K562 (cell line): ENCODE measurements at regions not wholly inside any gene's neighbourhood (a gene's known extent, or its start where the extent isn't known, plus 50 kb on each side); places are given as distances from the start of the nearest gene placed in this dataset.
A peak's percentile ranks its signal among the peaks of the same experiment; 100 is the strongest.

Source experiments
- AFF1 ChIP-seq, 2 experiments: fragments of 450-650 bp; IDR thresholded peaks; 2 replicates each; pipeline ENCODE4 v1.6.1; 2018; ENCODE audit warnings: mild to moderate bottlenecking in 2 of 2, low read depth in 1 of 2; ENCODE audit not compliant: partially characterized antibody in 2 of 2
- CBX2 ChIP-seq: fragments of 200-600 bp; sonication (generic); IDR thresholded peaks from one replicate; pipeline ENCODE4 v1.6.1; 2012; ENCODE audit warnings: mild to moderate bottlenecking, low read length, inconsistent platforms; ENCODE audit not compliant: insufficient read depth, poor library complexity, severe bottlenecking
- CBX3 ChIP-seq, 2 experiments: IDR thresholded peaks; 1 replicate in 1 of 2; 2 replicates in 1 of 2; pipeline ENCODE4 v1.6.1; 2012; ENCODE audit warnings: inconsistent platforms in 2 of 2, low read length in 2 of 2, borderline replicate concordance in 1 of 2, control low read depth in 1 of 2
- CC2D1A ChIP-seq: fragments of 450-650 bp; IDR thresholded peaks from 2 replicates; pipeline ENCODE4 v1.6.1; 2017; ENCODE audit warnings: mild to moderate bottlenecking
- CXXC5 ChIP-seq: fragments of 250-450 bp; sonication (Bioruptor Pico); IDR thresholded peaks from 2 replicates; pipeline ENCODE4 v1.8.0; 2022; ENCODE audit warnings: inconsistent platforms, mild to moderate bottlenecking, moderate library complexity
- GABPB1 ChIP-seq: sonication (generic); formaldehyde crosslinking; IDR thresholded peaks from 2 replicates; pipeline ENCODE4 v1.8.0; 2022; ENCODE audit warnings: mild to moderate bottlenecking, missing genetic modification reagents
- ILK ChIP-seq: fragments of 450-650 bp; IDR thresholded peaks from 2 replicates; pipeline ENCODE4 v1.6.1; 2016; ENCODE audit warnings: missing genetic modification characterization, low read depth, mild to moderate bottlenecking, missing compliant biosample characterization, moderate library complexity, borderline replicate concordance
- RAD51 ChIP-seq: fragments of 450-650 bp; IDR thresholded peaks from 2 replicates; pipeline ENCODE4 v1.7.1; 2016; ENCODE audit warnings: low read depth, mild to moderate bottlenecking, borderline replicate concordance
- RBFOX2 ChIP-seq: fragments of 200-400 bp; formaldehyde crosslinking; IDR thresholded peaks from 2 replicates; pipeline ENCODE4 v1.6.1; 2017; ENCODE audit warnings: low read depth, mild to moderate bottlenecking, low read length, moderate library complexity
- SOX6 ChIP-seq: fragments of 450-650 bp; IDR thresholded peaks from 2 replicates; pipeline ENCODE4 v1.6.1; 2014; ENCODE audit warnings: mild to moderate bottlenecking
- ZC3H4 ChIP-seq: sonication (generic); formaldehyde crosslinking; IDR thresholded peaks from 2 replicates; pipeline ENCODE4 v1.9.0; 2021; ENCODE audit warnings: missing genetic modification reagents, borderline replicate concordance
- ZNF766 ChIP-seq: fragments of 200-800 bp; sonication (Bioruptor generic); conservative IDR thresholded peaks from 2 replicates; pipeline ENCODE4 v1.6.1; 2016; ENCODE audit warnings: missing genetic modification characterization, missing compliant biosample characterization
- ZNF77 ChIP-seq: fragments of 250-450 bp; sonication (Bioruptor Pico); IDR thresholded peaks from 2 replicates; pipeline ENCODE4 v1.5.0; 2020
- TF ChIP-seq, protein P1 (sequence below): fragments of 450-650 bp; formaldehyde crosslinking; IDR thresholded peaks from 2 replicates; pipeline ENCODE4 v1.4.0; 2020; ENCODE audit warnings: mild to moderate bottlenecking, mixed read lengths
- TF ChIP-seq, protein P2 (sequence below): sonication (generic); formaldehyde crosslinking; IDR thresholded peaks from 2 replicates; pipeline ENCODE4 v1.8.1; 2023; ENCODE audit warnings: mild to moderate bottlenecking, missing genetic modification reagents
- TF ChIP-seq, protein P3 (sequence below): sonication (generic); formaldehyde crosslinking; IDR thresholded peaks from 2 replicates; pipeline ENCODE4 v1.8.0; 2022; ENCODE audit warnings: mild to moderate bottlenecking, low read depth, missing genetic modification reagents
- TF ChIP-seq, protein P4 (sequence below): fragments of 450-650 bp; IDR thresholded peaks from 2 replicates; pipeline ENCODE4 v1.6.1; 2014; ENCODE audit warnings: low read depth, mild to moderate bottlenecking, moderate library complexity, borderline replicate concordance

DNA sequence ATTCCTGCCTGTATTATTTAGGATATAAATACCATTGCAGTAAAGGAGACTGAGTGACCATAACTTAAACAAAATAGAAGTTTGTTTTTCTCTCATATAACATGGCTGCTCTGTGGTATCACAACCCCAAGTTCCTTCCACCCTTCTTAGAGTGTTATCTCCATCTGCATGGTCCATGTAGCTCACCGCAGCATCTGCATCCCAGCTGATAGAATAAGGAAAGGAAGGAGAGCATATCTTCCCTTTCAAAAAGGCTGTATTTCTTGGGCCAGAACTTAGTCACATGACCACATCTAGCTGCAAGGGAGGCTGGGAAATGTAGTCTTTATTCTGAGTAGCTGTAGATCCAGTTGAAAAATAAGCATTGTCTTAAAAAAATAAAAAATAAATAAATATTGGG is 184.8 kb upstream of the NUDT4 start (continued):
- 0 out of 2 replicates have a peak, but pooled peaks have one; percentile 35 for TF ChIP-seq SOX6
- TF ChIP-seq, protein P1, sequence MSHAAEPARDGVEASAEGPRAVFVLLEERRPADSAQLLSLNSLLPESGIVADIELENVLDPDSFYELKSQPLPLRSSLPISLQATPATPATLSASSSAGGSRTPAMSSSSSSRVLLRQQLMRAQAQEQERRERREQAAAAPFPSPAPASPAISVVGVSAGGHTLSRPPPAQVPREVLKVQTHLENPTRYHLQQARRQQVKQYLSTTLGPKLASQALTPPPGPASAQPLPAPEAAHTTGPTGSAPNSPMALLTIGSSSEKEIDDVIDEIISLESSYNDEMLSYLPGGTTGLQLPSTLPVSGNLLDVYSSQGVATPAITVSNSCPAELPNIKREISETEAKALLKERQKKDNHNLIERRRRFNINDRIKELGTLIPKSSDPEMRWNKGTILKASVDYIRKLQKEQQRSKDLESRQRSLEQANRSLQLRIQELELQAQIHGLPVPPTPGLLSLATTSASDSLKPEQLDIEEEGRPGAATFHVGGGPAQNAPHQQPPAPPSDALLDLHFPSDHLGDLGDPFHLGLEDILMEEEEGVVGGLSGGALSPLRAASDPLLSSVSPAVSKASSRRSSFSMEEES (CRISPR knock-in tag): peak; percentile 98
- 0 out of 2 replicates have a peak, but pooled peaks have one; percentile 36 for TF ChIP-seq GABPB1 (CRISPR knock-in tag)
- no peak for TF ChIP-seq CBX2
- TF ChIP-seq CC2D1A: peak; percentile 32; the same call in 1 of the 2 replicates
- no peak for TF ChIP-seq ZNF77 (CRISPR knock-in tag)
- TF ChIP-seq, protein P2, sequence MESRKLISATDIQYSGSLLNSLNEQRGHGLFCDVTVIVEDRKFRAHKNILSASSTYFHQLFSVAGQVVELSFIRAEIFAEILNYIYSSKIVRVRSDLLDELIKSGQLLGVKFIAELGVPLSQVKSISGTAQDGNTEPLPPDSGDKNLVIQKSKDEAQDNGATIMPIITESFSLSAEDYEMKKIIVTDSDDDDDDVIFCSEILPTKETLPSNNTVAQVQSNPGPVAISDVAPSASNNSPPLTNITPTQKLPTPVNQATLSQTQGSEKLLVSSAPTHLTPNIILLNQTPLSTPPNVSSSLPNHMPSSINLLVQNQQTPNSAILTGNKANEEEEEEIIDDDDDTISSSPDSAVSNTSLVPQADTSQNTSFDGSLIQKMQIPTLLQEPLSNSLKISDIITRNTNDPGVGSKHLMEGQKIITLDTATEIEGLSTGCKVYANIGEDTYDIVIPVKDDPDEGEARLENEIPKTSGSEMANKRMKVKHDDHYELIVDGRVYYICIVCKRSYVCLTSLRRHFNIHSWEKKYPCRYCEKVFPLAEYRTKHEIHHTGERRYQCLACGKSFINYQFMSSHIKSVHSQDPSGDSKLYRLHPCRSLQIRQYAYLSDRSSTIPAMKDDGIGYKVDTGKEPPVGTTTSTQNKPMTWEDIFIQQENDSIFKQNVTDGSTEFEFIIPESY (CRISPR knock-in tag): no peak
- TF ChIP-seq, protein P3, sequence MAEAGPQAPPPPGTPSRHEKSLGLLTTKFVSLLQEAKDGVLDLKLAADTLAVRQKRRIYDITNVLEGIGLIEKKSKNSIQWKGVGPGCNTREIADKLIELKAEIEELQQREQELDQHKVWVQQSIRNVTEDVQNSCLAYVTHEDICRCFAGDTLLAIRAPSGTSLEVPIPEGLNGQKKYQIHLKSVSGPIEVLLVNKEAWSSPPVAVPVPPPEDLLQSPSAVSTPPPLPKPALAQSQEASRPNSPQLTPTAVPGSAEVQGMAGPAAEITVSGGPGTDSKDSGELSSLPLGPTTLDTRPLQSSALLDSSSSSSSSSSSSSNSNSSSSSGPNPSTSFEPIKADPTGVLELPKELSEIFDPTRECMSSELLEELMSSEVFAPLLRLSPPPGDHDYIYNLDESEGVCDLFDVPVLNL (CRISPR knock-in tag): no peak
- no peak for TF ChIP-seq RBFOX2
- peak; percentile 94 for TF ChIP-seq RAD51
- TF ChIP-seq ZC3H4 (CRISPR knock-in tag): no peak
- no peak for TF ChIP-seq ILK (tag)
- TF ChIP-seq CXXC5 (CRISPR knock-in tag): peak; percentile 44
- TF ChIP-seq ZNF766 (CRISPR knock-in tag): 0 out of 2 replicates have a peak, but pooled peaks have one; percentile 24
- TF ChIP-seq CBX3 (IDR thresholded peaks at IDR 0.05; ENCODE audit: borderline replicate concordance in 1 of 2, low read length in 2 of 2): peak in 1 of 2 experiments; percentile 79; a peak in 1 of 3 replicates
- TF ChIP-seq, protein P4, sequence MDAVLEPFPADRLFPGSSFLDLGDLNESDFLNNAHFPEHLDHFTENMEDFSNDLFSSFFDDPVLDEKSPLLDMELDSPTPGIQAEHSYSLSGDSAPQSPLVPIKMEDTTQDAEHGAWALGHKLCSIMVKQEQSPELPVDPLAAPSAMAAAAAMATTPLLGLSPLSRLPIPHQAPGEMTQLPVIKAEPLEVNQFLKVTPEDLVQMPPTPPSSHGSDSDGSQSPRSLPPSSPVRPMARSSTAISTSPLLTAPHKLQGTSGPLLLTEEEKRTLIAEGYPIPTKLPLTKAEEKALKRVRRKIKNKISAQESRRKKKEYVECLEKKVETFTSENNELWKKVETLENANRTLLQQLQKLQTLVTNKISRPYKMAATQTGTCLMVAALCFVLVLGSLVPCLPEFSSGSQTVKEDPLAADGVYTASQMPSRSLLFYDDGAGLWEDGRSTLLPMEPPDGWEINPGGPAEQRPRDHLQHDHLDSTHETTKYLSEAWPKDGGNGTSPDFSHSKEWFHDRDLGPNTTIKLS: no peak
- peak; percentile 30 to 82 for TF ChIP-seq AFF1 (IDR thresholded peaks at IDR 0.05; ENCODE audit: low read depth in 1 of 2, partially characterized antibody in 2 of 2)
